Neural cell (in vitro differentiated cells): ENCODE measurements at regions not wholly inside any gene's neighbourhood (a gene's known extent, or its start where the extent isn't known, plus 50 kb on each side); places are given as distances from the start of the nearest gene placed in this dataset.

Experiments used
- CTCF ChIP-seq: fragments of 450-650 bp; IDR thresholded peaks from 2 replicates; pipeline ENCODE4 v1.5.1; 2014; ENCODE audit warnings: antibody characterized with exemption, mild to moderate bottlenecking, moderate library complexity; ENCODE audit not compliant: poor library complexity, severe bottlenecking
- EP300 ChIP-seq: fragments of 450-650 bp; conservative IDR thresholded peaks from 2 replicates; pipeline ENCODE4 v1.6.1; 2014; ENCODE audit warnings: antibody characterized with exemption, mild to moderate bottlenecking, moderate library complexity; ENCODE audit not compliant: poor library complexity, severe bottlenecking
- EZH2 ChIP-seq: fragments of 200-600, 300-800 bp; shearing (Covaris generic), sonication (generic); IDR thresholded peaks from 2 replicates; pipeline ENCODE4 v1.6.1; 2014; ENCODE audit warnings: antibody characterized with exemption, low read length, borderline replicate concordance, mild to moderate bottlenecking; ENCODE audit not compliant: insufficient read depth, poor library complexity, severe bottlenecking
- MXI1 ChIP-seq: fragments of 450-650 bp; conservative IDR thresholded peaks from 2 replicates; pipeline ENCODE4 v1.6.1; 2014; ENCODE audit warnings: antibody characterized with exemption, mild to moderate bottlenecking; ENCODE audit not compliant: poor library complexity, severe bottlenecking
- POLR2AphosphoS5 ChIP-seq: IDR thresholded peaks from 2 replicates; pipeline ENCODE4 v1.6.1; 2012
- RAD21 ChIP-seq: fragments of 450-650 bp; conservative IDR thresholded peaks from 2 replicates; pipeline ENCODE4 v1.6.1; 2014; ENCODE audit warnings: antibody characterized with exemption, mild to moderate bottlenecking, moderate library complexity
- REST ChIP-seq: IDR thresholded peaks from 2 replicates; pipeline ENCODE4 v1.6.1; 2012; ENCODE audit warnings: borderline replicate concordance
- SMC3 ChIP-seq: fragments of 450-650 bp; conservative IDR thresholded peaks from 2 replicates; pipeline ENCODE4 v1.6.1; 2014; ENCODE audit warnings: antibody characterized with exemption, mild to moderate bottlenecking, moderate library complexity; ENCODE audit not compliant: poor library complexity
- TAF1 ChIP-seq: IDR thresholded peaks from 2 replicates; pipeline ENCODE4 v1.6.1; 2012; ENCODE audit warnings: low read depth

GRCh38 chr5:152051499-152052454 lies 127.1 kb upstream of the GLRA1 start:
- TF ChIP-seq CTCF: no peak
- no peak for TF ChIP-seq EZH2
- TF ChIP-seq SMC3: no peak
- no peak for TF ChIP-seq EP300
- no peak for TF ChIP-seq POLR2AphosphoS5
- TF ChIP-seq RAD21: no peak
- TF ChIP-seq MXI1: no peak
- TF ChIP-seq REST: no peak
- no peak for TF ChIP-seq TAF1
